ENCODE measurements at regions not wholly inside any gene's neighbourhood (a gene's known extent, or its start where the extent isn't known, plus 50 kb on each side); places are given as distances from the start of the nearest gene placed in this dataset.

GRCh38 chr7:156028521-156028920 is 216.3 kb upstream of the SHH start:
- no peak for DNase-seq (ENCODE audit: low spot score)
- ChIA-PET CTCF (no interaction called here), POLR2A (ENCODE audit: low non-redundant PET) (no interaction called here)
- no peak for TF ChIP-seq CTCF (conservative IDR thresholded peaks at IDR 0.05; ENCODE audit: low read depth)
- no peak overlapping the region for H3K27ac ChIP-seq

GRCh38 chr7:156027821-156028220 is 215.6 kb upstream of the SHH start:
- no peak for DNase-seq (ENCODE audit: low spot score)
- TF ChIP-seq CTCF (conservative IDR thresholded peaks at IDR 0.05; ENCODE audit: low read depth), result no peak
- ChIA-PET POLR2A (ENCODE audit: low non-redundant PET) (no interaction called here), CTCF (no interaction called here)
- no peak overlapping the region for H3K27ac ChIP-seq

- no peak for TF ChIP-seq CTCF (conservative IDR thresholded peaks at IDR 0.05; ENCODE audit: low read depth)
- no peak for DNase-seq (ENCODE audit: low spot score)
- CTCF ChIA-PET, result no interaction called here
- POLR2A ChIA-PET (ENCODE audit: low non-redundant PET), result no interaction called here
- H3K27ac ChIP-seq, result no peak overlapping the region
These were observed 214.3 kb upstream of the SHH start for GRCh38 chr7:156026603-156027002.

- CTCF ChIA-PET, result no interaction called here
- no peak for DNase-seq (ENCODE audit: low spot score)
- POLR2A ChIA-PET (ENCODE audit: low non-redundant PET), result no interaction called here
- no peak for TF ChIP-seq CTCF (conservative IDR thresholded peaks at IDR 0.05; ENCODE audit: low read depth)
- no peak overlapping the region for H3K27ac ChIP-seq
These were observed 213.9 kb upstream of the SHH start for GRCh38 chr7:156026076-156026600.

GRCh38 chr7:156025675-156026074 is 213.4 kb upstream of the SHH start:
- POLR2A ChIA-PET (ENCODE audit: low non-redundant PET), result no interaction called here
- TF ChIP-seq CTCF (conservative IDR thresholded peaks at IDR 0.05; ENCODE audit: low read depth), result no peak
- no peak overlapping the region for H3K27ac ChIP-seq
- no peak for DNase-seq (ENCODE audit: low spot score)
- CTCF ChIA-PET, result no interaction called here

GRCh38 chr7:156024201-156024600 is 211.9 kb upstream of the SHH start:
- DNase-seq (ENCODE audit: low spot score), result no peak
- no peak for TF ChIP-seq CTCF (conservative IDR thresholded peaks at IDR 0.05; ENCODE audit: low read depth)
- ChIA-PET CTCF (no interaction called here), POLR2A (ENCODE audit: low non-redundant PET) (no interaction called here)
- H3K27ac ChIP-seq, result no peak overlapping the region

Measured in RWPE1 (cell line).